Dendritic cell treated with granulocyte-macrophage colony-stimulating factor and Interleukin-4, amounts not matched to agents 40 ng/mL and 50 ng/mL, for 4 days (primary cell): ENCODE measurements at regions not wholly inside any gene's neighbourhood (a gene's known extent, or its start where the extent isn't known, plus 50 kb on each side); places are given as distances from the start of the nearest gene placed in this dataset.
"Not testable (repeated sequence)": the region's sequence is repeated elsewhere in the genome, so short reads cannot be mapped to it uniquely, and the experiment has no call there.

Experiments used
- H3K27ac Mint-ChIP-seq: one replicate; pipeline ENCODE4 v1.8.0; 2022; ENCODE audit warnings: mild to moderate bottlenecking, mixed read lengths
- H3K27me3 Mint-ChIP-seq: one replicate; pipeline ENCODE4 v1.8.0; 2022; ENCODE audit warnings: mild to moderate bottlenecking, mixed read lengths
- H3K36me3 Mint-ChIP-seq: one replicate; pipeline ENCODE4 v1.8.0; 2022; ENCODE audit warnings: low read depth, mixed read lengths
- H3K4me1 Mint-ChIP-seq: one replicate; pipeline ENCODE4 v1.8.0; 2022; ENCODE audit warnings: low read depth, mixed read lengths
- H3K4me3 Mint-ChIP-seq: one replicate; pipeline ENCODE4 v1.8.0; 2022; ENCODE audit warnings: mild to moderate bottlenecking, moderate library complexity, mixed read lengths
- H3K9me3 Mint-ChIP-seq: one replicate; pipeline ENCODE4 v1.8.0; 2022; ENCODE audit warnings: mixed read lengths
- intact Hi-C: fragments of 100-400 bp; cut with micrococcal nuclease; formaldehyde crosslinking; loops from one replicate; pipeline ENCODE4 v1.15.0; 2022

- intact Hi-C loops = no loop called here
- Mint-ChIP-seq H3K9me3 (no peaks in the 10 kb centered on the region), H3K4me1 (peaks cover 6% of the 10 kb centered on the region), H3K27ac (no peak overlapping the region), H3K27me3 (no peaks in the 10 kb centered on the region), H3K36me3 (no peaks in the 10 kb centered on the region), H3K4me3 (no peak overlapping the region)
Measured at GRCh38 chr1:22332795-22333499, 118.7 kb upstream of the ZBTB40 start.

GRCh38 chr1:22333516-22334121 lies 118.0 kb upstream of the ZBTB40 start:
- no peaks in the 10 kb centered on the region for H3K36me3 Mint-ChIP-seq
- H3K27me3 Mint-ChIP-seq = no peaks in the 10 kb centered on the region
- peaks cover 6% of the 10 kb centered on the region for H3K4me1 Mint-ChIP-seq
- intact Hi-C loops = no loop called here
- H3K27ac Mint-ChIP-seq = no peak overlapping the region
- H3K9me3 Mint-ChIP-seq = no peaks in the 10 kb centered on the region
- H3K4me3 Mint-ChIP-seq = no peak overlapping the region

- Mint-ChIP-seq H3K4me3 (no peak overlapping the region), H3K27ac (no peak overlapping the region), H3K36me3 (no peaks in the 10 kb centered on the region), H3K9me3 (no peaks in the 10 kb centered on the region), H3K4me1 (peaks cover 6% of the 10 kb centered on the region), H3K27me3 (peaks cover 2% of the 10 kb centered on the region)
- intact Hi-C loops = no loop called here
Measured at GRCh38 chr1:22334860-22335550, 116.6 kb upstream of the ZBTB40 start.

GRCh38 chr1:22336274-22336673 lies 115.4 kb upstream of the ZBTB40 start:
- H3K4me3 Mint-ChIP-seq, intact Hi-C loops, H3K27me3 Mint-ChIP-seq, H3K27ac Mint-ChIP-seq, H3K36me3 Mint-ChIP-seq, H3K9me3 Mint-ChIP-seq, H3K4me1 Mint-ChIP-seq: not testable (repeated sequence)

GRCh38 chr1:22336696-22337545 lies 114.7 kb upstream of the ZBTB40 start:
- H3K4me3 Mint-ChIP-seq, H3K27ac Mint-ChIP-seq, H3K4me1 Mint-ChIP-seq, intact Hi-C loops, H3K27me3 Mint-ChIP-seq, H3K9me3 Mint-ChIP-seq, H3K36me3 Mint-ChIP-seq: not testable (repeated sequence)

GRCh38 chr1:22338071-22338765 lies 113.4 kb upstream of the ZBTB40 start:
- Mint-ChIP-seq H3K27me3 (peaks cover 21% of the 10 kb centered on the region), H3K4me1 (peaks cover 3% of the 10 kb centered on the region), H3K4me3 (no peak overlapping the region), H3K27ac (no peak overlapping the region), H3K36me3 (no peaks in the 10 kb centered on the region), H3K9me3 (no peaks in the 10 kb centered on the region)
- intact Hi-C loops = no loop called here

- no peak overlapping the region for H3K4me3 Mint-ChIP-seq
- no peaks in the 10 kb centered on the region for H3K36me3 Mint-ChIP-seq
- no peaks in the 10 kb centered on the region for H3K9me3 Mint-ChIP-seq
- intact Hi-C loops = no loop called here
- H3K27me3 Mint-ChIP-seq = peaks cover 31% of the 10 kb centered on the region
- no peaks in the 10 kb centered on the region for H3K4me1 Mint-ChIP-seq
- H3K27ac Mint-ChIP-seq = no peak overlapping the region
Measured at GRCh38 chr1:22339237-22339636, 112.4 kb upstream of the ZBTB40 start.

- Mint-ChIP-seq H3K36me3 (no peaks in the 10 kb centered on the region), H3K4me1 (no peaks in the 10 kb centered on the region), H3K9me3 (no peaks in the 10 kb centered on the region), H3K27me3 (peaks cover 36% of the 10 kb centered on the region), H3K27ac (no peak overlapping the region), H3K4me3 (no peak overlapping the region)
- intact Hi-C loops = no loop called here
Measured at GRCh38 chr1:22340066-22340465, 111.6 kb upstream of the ZBTB40 start.

GRCh38 chr1:22340873-22341272 lies 110.8 kb upstream of the ZBTB40 start:
- H3K27ac Mint-ChIP-seq = no peak overlapping the region
- H3K36me3 Mint-ChIP-seq = no peaks in the 10 kb centered on the region
- intact Hi-C loops = no loop called here
- no peak overlapping the region for H3K4me3 Mint-ChIP-seq
- H3K9me3 Mint-ChIP-seq = no peaks in the 10 kb centered on the region
- H3K27me3 Mint-ChIP-seq = peaks cover 39% of the 10 kb centered on the region
- H3K4me1 Mint-ChIP-seq = no peaks in the 10 kb centered on the region

- intact Hi-C loops = no loop called here
- Mint-ChIP-seq H3K27ac (no peak overlapping the region), H3K4me1 (no peaks in the 10 kb centered on the region), H3K4me3 (no peak overlapping the region), H3K27me3 (peaks cover 44% of the 10 kb centered on the region), H3K36me3 (no peaks in the 10 kb centered on the region), H3K9me3 (no peaks in the 10 kb centered on the region)
Measured at GRCh38 chr1:22341791-22342605, 109.7 kb upstream of the ZBTB40 start.

- Mint-ChIP-seq H3K4me3 (no peak overlapping the region), H3K4me1 (no peaks in the 10 kb centered on the region)
Measured at GRCh38 chr1:22342734-22343191, 108.9 kb upstream of the ZBTB40 start.

GRCh38 chr1:22343456-22344328 lies 108.0 kb upstream of the ZBTB40 start:
- Mint-ChIP-seq H3K27me3 (peaks cover 54% of the 10 kb centered on the region), H3K9me3 (no peaks in the 10 kb centered on the region), H3K36me3 (no peaks in the 10 kb centered on the region), H3K27ac (no peak overlapping the region), H3K4me1 (no peaks in the 10 kb centered on the region), H3K4me3 (no peak overlapping the region)
- intact Hi-C loops = no loop called here

More at GRCh38 chr1:22342734-22343191, 108.9 kb upstream of the ZBTB40 start:
- intact Hi-C loops = no loop called here
- Mint-ChIP-seq H3K36me3 (no peaks in the 10 kb centered on the region), H3K9me3 (no peaks in the 10 kb centered on the region), H3K27ac (no peak overlapping the region), H3K27me3 (peaks cover 44% of the 10 kb centered on the region)
